ENCODE measurements at regions not wholly inside any gene's neighbourhood (a gene's known extent, or its start where the extent isn't known, plus 50 kb on each side); places are given as distances from the start of the nearest gene placed in this dataset.
"Not testable (repeated sequence)": the region's sequence is repeated elsewhere in the genome, so short reads cannot be mapped to it uniquely, and the experiment has no call there.

DNA sequence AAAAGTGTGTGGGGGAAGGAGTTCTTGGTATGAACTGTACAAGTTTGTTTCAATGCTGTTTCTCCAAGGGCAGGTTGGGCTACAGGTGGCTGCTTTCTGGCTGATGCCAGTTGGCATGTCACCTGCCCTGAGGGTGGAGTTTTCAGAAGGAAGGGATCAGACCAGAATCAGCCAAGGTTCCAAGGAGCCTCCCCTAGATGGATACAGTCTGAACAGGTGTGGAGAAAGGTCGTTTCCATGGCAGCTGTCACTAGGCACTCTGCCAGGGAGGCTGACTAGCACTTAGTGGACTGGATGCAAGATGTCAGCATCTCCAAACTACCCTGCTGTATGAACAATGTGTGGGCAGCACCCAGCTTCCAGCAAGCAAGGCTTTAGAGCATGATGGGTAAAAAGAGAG is 444.4 kb upstream of the HNRNPA3 start:
- DNase-seq (ENCODE audit: low read depth): no peak

DNA sequence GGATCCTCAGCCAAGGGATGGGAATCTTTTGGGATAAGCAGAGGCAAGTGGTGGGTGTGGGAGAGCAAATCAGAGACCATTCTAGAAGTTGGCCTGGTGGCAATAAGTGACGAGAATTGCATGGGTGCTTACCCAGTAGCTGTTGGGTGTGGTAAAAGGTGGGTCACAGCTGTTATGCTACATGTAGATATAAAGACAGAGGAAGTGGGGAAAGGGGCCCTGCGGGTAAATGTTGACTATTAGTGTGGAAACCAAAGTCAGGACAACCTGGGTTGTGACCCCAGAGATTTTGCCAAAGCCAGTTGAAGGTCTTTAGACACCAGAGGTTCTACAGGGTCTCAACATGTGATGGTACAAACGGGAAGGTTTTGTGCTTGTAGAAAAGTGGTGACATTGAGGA is 443.6 kb upstream of the HNRNPA3 start:
- no peak for DNase-seq (ENCODE audit: low read depth)

DNA sequence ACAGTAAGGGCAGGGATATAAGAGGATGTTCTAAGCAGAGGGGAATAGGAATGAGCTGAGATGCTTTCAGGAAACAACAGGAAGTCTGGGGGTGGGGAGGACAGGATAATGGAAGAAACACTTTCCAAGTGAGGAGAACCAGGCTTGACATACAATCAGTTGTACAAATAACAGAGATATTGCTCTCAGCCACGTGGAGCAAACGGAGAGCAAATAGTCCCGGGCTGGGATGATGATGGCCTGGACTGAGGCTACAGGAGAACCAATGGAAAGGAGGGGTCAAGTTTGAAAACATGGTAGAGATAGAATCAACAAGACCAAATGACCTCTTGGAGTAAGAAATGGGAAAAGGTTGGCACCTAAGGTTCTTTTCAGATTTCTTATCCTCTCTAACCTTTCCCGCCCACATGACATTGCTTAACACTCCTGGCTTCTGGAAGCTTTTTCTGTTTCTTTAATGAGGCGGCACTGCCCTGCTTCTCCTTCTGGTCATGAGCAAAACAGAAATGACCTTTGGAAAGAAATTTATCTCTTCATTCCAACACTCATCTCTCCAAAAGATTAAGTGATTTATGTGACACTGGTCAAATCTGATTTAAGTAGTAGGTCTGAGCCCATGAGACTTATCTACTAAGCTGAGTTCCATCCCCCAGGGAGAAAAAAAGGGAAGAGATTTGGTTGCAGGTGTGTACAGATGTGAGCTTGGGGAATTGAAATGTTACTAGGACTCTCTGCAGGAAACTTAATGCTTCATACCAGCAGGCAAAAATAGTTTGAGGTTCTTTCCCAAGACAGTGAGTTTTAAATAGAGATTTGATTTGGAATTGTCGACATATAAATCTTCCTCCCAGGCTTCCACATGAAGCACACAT is 442.9 kb upstream of the HNRNPA3 start:
- no peak for DNase-seq (ENCODE audit: low read depth)

DNA sequence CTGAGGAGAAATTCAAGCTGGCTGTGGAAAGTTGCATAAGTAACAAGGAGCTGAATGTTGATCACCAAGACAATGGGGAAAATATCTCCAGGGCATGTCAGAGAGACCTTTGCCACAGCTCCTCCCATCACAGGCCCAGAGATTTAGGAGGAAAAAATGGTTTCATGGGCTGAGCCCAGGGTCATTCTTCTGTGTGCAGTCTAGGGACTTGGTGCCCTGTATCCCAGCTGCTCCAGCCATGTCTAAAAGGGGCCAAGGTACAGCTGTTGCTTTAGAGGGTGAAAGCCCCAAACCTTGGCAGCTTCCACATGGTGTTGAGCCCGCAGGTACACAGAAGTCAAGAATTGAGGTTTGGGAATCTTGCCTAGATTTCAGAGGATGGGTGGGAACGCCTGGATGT is 439.8 kb upstream of the HNRNPA3 start:
- DNase-seq (ENCODE audit: low read depth): no peak

DNA sequence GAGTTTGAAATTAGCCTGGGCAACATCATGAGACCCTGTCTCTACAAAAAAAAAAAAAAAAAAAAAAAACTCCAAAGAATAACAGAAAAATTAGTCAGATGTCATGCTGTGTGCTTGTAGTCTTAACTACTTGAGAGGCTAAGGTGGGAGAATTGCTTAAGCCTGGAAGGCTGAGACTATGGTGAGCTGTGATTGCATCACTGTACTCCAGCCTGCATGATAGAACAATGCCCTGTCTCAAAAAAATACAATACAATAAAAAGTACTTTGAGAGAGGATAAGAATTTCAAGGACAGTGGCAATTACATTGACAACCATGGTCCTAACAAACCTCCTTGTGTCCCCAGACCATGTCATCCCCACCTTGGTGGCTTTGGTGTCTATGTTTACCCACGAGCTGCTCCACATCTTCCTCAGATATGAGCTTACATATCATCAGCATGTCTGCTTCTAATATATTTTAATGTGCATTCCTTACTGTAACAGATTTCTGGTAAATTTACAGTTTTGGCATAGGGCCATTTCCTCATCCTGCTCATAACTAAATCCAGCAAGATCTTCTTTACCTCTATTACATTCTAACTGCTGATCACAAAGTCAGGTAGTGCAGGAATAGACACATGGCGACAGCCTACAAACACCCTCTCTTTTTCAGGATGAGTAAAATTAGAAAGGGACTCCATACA is 437.7 kb upstream of the HNRNPA3 start:
- DNase-seq (ENCODE audit: low read depth): no peak

DNA sequence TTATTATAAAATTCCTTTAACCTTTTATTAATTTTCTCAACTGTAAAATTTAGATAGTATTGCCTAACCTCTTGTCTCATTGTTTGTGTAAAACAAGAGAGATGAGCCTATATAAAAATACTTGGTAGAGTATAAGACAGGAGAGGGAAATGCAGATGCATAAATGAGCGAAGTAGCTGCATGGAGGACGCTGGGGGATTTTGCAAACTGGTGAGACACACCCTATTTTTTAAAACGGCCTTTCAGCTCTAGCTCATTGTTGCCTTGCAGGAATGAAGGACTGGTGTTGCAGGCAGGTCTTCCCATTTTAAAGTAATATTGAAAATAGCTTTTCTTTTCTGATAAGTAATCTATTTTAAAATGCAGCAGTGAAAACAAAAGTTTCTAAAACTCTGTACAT is 435.3 kb upstream of the HNRNPA3 start:
- no peak for DNase-seq (ENCODE audit: low read depth)

DNA sequence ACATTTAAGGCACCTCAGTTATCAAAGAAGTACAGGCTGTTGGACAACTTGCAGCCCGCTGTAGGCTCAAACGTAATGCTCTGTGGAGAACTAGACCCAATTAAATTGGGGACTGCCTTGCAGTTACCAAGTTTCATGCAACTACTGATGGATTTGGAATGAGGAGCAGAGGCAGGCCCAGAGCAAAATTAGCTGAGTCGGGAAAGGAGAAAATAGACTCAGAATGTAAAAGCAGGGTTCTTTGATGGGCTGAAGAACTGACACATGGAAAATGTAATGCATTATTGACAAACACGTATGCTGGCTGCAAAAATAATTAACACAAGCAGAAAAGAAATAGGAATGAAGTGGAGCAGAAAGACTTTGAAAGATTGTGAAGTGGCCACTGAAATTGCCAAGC is 432.7 kb upstream of the HNRNPA3 start:
- DNase-seq (ENCODE audit: low read depth): no peak

DNA sequence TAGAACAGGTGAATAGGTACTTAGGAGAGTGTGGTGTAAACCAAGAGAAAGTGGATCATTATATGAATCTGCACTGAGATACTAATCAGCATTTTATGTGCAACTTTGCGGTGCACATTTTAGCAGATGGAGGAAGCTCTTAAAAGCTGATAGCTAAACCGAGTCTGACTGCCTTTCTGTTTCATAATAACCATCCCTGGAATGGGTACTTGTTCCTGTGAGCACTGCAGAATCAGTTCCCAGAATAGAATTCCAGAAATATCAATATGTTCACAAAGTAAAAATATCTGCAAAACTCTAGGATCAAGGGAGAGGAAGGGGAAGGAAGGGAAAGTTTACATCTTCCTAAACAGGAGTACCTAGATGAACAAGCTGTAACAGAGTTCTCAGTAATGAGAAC is 432.2 kb upstream of the HNRNPA3 start:
- DNase-seq (ENCODE audit: low read depth): no peak

DNA sequence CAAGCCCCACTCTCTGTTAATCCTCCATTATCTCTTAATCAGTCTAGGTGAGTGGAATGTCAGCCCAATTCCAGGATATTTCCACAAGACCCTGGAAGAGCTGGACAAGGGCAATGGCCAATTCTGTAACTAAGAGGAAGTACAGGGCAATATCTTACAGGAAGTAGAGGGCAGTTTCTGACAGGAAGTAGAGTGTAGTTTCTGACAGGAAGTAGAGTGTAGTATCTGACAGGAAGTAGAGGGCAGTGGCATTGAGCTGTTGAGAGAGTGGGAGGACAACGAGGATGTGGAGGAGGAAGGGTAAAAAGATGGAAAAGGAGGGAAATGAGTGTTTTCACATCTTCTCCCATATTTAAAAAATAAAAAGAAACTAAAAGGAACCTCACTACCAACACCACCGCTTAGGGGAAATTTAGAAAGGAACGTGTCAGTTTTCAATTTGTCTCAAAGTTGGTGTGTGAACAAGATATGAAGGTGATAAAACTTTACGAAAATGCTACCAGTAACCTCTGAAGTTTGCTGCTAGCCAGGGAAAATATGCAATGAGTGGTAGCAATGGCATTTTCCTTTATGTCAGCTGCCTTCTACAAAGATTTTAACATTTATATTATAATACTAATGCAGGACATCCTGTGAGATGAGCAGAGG is 430.9 kb upstream of the HNRNPA3 start:
- no peak for DNase-seq (ENCODE audit: low read depth)

DNA sequence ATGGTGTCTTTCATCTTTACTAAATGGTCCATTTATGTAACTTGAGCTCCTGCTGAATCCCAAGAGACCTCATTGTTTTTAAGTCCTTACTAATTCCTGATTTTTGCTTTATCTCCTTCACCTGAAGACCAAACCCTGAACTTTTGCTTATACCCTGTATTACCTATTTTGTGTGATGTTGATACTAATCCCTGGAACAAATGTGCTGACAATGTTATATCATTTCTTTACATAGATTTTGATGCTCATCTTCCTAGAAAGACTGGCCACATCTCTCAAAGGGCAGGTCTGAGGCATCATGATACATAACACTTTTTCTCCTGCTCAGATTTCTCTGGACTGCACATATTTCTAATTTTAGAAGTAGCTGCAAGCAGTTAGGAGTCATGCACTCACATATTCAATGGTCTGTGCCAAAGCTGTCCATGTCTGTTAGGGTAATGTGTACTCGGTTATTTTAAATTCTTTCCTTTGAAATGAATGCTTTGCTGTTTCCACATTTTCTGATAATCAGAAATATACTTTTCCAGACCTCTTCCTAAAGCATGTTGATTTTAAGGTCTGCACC is 427.9 kb upstream of the HNRNPA3 start:
- no peak for DNase-seq (ENCODE audit: low read depth)

DNA sequence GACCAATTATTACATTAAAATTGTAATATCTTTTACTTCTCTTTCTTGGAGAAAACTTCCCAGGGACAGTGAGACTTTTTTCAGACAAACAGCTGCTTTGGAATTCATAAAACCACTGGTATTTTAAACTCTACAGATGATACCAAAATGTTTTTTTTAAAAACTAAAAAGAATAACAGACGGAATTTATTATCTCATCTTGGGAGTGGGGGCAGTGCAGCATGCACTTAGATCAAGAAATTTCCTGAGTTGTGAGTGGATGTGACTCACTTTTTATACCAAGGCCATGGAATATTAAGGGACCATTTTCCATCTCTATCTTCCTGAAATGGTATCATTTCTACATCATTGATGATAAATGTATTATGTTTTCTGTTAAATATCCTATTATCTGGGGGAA is 422.8 kb upstream of the HNRNPA3 start:
- no peak for DNase-seq (ENCODE audit: low read depth)

DNA sequence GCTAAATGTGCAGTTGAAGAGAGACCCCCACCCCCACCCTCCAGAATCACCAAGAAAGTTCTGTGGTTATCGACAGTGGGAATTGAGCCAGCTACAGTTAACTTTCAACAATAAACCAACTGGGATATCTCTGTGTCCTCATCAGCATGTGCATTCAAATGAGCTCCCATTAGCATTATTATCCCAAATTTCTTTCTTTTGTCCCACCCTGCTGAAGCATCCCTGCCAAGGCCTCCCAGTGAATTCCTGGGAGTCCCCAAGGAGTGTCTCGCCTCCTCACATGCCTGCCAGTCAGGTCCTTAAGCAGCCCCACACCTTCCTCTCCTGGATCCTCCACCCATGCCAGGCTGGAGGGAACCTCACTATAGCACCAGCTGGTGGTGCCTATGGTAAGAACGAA is 422.1 kb upstream of the HNRNPA3 start:
- no peak for DNase-seq (ENCODE audit: low read depth)

DNA sequence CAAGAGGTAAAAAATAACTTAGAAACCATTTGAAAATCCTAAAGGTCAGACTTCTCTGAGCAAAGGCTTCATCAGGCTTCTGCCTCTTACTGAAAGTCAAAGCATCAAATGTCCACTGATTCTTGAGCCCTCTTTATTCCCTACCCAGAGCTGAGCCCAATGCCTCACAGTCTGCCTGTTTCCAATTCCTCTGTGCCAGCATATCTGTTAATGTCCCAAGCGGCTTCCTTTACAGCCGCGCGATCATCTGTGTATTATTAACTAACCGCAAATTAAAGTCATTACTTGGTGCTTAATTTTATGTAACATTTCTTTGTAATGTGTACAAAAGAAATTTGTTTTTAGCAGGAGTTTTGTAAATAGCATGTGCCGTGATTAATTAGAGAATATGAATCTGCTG is 418.8 kb upstream of the HNRNPA3 start:
- no peak for DNase-seq (ENCODE audit: low read depth)

DNA sequence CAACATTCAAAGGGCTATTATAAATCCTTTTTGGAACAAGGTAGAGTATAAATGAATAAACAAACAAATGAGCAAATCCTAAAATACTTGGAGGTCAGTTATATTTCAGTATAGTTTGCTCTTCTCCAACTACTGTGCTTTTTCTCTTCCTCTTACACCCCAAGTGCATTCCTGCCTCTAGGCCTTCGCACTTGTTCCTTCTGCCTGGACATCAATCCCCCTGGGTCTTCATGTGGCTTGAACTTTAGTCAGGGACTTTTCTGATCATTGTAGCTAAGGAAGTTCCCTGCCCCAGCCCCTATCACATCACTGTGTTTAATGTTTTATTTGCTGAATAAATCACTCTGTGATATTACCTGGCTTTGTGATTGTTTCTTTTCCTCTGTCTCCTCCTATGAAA is 418.2 kb upstream of the HNRNPA3 start:
- no peak for DNase-seq (ENCODE audit: low read depth)

DNA sequence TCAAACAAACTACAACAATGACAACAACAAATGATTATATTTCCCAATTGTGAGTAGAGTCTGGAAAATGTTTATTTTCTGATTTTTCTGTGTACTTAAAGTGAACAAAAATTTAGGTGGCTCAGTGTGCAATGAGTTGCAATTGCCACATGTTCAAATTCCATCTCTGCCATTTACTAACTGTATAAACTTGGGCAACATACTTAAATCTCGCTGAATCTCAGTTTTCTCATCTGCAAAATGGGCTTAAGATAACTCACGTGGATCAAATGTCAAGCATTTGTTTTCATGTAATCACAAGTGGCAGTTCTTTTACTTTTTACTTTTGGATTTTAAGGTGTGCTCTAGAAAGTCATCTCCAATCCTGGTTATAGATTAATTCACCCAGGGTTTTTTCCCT is 416.8 kb upstream of the HNRNPA3 start:
- no peak for DNase-seq (ENCODE audit: low read depth)

DNA sequence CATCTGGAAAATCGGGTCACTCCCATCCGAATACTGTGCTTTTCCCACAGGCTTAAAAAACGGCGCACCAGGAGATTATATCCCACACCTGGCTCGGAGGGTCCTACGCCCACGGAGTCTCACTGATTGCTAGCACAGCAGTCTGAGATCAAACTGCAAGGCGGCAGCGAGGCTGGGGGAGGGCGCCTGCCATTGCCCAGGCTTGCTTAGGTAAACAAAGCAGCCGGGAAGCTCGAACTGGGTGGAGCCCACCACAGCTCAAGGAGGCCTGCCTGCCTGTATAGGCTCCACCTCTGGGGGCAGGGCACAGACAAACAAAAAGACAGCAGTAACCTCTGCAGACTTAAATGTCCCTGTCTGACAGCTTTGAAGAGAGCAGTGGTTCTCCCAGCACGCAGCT is 415.9 kb upstream of the HNRNPA3 start:
- not testable (repeated sequence) for DNase-seq (ENCODE audit: low read depth)

DNA sequence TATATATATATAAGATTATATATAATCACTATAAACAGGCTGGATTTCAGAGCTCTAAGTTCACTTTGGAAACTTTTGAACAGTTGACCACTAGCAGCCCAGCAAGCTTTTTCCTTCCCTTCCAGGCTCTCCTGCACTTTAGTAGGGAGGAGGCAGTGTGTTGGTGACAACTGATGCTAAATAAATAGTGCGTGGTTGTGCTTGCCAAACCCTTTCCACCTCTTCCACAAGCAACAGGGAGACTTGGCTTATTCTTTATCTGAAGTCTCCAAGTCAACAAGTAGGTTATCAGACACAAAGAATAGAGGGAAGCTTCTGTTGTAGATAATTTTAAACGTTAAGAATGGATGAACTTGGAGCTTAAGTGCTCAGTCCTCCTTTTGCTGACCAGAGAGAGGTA is 408.2 kb upstream of the HNRNPA3 start:
- no peak for DNase-seq (ENCODE audit: low read depth)

DNA sequence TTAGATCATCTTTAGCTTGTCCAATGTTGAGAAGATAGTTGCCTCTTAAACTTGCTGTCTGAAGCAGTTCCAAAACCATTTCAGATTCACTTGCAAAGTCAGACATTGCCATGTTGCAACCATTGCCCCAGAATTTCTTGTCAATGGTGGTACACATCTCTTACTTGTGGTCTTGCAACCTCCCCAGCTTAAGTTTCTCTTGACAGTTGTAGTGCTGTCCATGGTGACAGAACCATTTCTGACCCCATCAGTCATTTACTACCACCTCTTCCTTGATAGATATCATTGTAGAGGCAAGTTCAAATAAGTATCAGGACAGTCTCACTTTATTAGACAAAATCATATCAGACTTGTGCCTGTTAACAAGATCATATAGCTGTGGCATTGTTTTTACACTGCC is 407.2 kb upstream of the HNRNPA3 start:
- DNase-seq (ENCODE audit: low read depth): no peak

DNA sequence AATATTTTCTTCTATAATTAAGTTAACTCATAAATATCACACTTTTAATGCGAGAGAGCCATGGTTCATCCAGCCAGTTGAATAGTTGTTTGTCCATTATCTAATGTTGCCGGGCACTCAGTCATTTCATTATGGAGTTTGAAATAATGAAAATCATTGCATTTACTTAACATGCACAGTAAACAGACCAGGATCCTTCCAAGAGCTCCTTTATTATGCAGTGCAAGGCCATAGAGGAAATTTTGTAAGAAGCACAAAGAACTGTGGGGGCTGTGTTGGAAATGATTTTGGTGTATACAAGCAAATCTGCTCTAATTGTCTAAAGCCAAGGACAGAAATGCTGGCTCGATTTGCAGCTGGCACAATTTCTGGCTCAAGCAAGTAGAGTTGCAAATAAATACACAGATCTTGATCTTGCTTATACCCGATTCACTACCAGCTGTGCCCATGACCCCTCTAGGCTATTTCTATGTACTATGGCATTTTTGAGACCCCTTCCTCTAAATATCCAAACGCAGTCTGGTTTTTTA is 400.3 kb upstream of the HNRNPA3 start:
- no peak for DNase-seq (ENCODE audit: low read depth)

DNA sequence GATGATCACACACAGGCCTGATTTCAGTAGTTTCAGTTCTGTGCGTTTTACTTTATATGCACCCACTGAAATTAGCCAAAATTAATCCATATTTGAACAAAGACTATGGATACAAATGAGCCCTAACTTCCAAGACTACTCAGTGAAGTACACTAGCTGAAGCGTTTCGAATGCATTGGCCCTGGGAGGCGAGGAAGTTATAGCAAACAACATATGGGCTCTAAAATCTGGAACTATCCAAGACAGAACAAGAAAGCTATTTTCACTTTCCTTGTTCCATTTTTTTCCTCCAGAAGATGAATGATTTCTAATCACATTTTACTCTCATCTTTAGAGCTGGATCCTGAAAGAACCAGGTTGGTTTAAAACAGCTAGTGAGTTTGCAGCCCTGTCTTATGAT is 399.4 kb upstream of the HNRNPA3 start:
- no peak for DNase-seq (ENCODE audit: low read depth)

DNA sequence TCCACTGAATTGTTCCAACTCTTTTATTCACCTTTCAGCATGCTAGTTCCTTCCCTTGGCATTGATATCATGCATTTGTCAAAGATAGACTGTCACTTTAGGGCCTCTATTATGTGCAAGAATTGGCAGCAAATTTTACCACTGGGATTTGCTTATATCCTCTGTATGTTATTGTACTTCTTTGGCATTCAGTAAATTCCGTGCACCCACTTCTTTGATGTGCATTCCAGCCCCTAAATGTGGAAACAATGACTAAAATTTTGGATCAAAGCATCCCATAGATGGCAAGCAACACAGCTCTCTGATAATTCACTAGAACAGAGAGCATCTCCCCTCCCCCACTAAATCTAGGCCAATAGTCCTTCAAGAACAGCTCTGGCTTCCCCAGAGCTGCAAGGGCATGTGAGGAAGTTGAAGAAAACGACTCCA is 399.0 kb upstream of the HNRNPA3 start:
- DNase-seq (ENCODE audit: low read depth): no peak

DNA sequence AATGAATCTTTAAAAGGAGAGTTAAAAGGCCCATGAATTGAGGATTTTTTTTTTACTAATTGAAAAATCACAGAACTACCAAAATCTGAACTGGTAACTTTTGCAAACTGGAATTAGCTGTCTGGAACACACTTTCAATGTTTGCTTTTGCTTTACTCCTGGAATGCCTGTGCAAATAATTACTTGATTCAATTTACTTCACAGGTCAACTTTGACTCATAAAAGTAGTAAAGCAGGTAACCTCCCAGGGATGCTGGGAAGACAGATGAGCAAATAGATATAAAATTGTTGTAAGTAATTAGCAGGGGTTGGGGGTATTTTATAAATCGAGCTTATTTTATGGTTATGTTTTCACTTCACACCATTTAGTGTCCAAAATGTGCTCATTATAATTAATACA is 398.3 kb upstream of the HNRNPA3 start:
- no peak for DNase-seq (ENCODE audit: low read depth)

Measured in T-helper 22 cell (primary cell).